Ishikawa (cell line): ENCODE measurements at regions not wholly inside any gene's neighbourhood (a gene's known extent, or its start where the extent isn't known, plus 50 kb on each side); places are given as distances from the start of the nearest gene placed in this dataset.

Source experiments
- CEBPB ChIP-seq: IDR thresholded peaks from 2 replicates; pipeline ENCODE4 v1.6.1; 2012
- NFIC ChIP-seq: IDR thresholded peaks from 2 replicates; pipeline ENCODE4 v1.6.1; 2012
- REST ChIP-seq: IDR thresholded peaks from 2 replicates; pipeline ENCODE4 v1.6.1; 2012; ENCODE audit warnings: low read depth, mild to moderate bottlenecking
- TAF1 ChIP-seq: IDR thresholded peaks from 2 replicates; pipeline ENCODE4 v1.6.1; 2012; ENCODE audit warnings: low read depth, mild to moderate bottlenecking
- YY1 ChIP-seq: IDR thresholded peaks from 2 replicates; pipeline ENCODE4 v1.6.1; 2012; ENCODE audit warnings: low read depth
- ZBTB7A ChIP-seq: IDR thresholded peaks from 2 replicates; pipeline ENCODE4 v1.6.1; 2012; ENCODE audit warnings: low read depth

- no peak for TF ChIP-seq REST
- TF ChIP-seq TAF1, result no peak
- no peak for TF ChIP-seq YY1
- no peak for TF ChIP-seq ZBTB7A
- no peak for TF ChIP-seq NFIC
- TF ChIP-seq CEBPB, result no peak
These were observed 187.8 kb upstream of the PTBP2 start for GRCh38 chr1:96533820-96534219.
